ENCODE measurements at regions not wholly inside any gene's neighbourhood (a gene's known extent, or its start where the extent isn't known, plus 50 kb on each side); places are given as distances from the start of the nearest gene placed in this dataset.

DNA sequence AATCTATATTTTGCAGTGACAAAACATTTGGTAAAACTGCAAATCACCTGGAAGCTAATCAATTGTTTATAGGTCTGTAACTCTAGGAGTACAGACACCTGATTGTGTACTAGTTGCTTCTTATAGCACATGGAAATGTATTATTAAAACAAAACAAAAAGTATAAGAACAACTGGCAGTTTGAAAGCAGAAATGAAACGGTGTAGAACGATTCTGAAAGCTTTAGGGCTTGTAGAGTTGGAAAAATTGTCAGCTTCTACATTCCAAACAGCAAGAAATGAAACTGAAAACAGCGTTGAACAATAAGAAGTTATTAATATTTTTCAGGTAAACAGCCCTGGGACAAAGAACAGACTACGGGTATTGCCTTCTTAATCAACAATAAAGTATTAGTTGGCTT lies 273.3 kb downstream of the OLFM3 start:
- CTCF ChIA-PET: no interaction called here
- no peak for FAIRE-seq

More for the DNA sequence above, 273.3 kb downstream of the OLFM3 start:
- TF ChIP-seq JUN (IDR thresholded peaks at IDR 0.05; ENCODE audit: borderline replicate concordance, insufficient read depth, insufficient read length, low read depth): no peak
- TF ChIP-seq, protein P1, sequence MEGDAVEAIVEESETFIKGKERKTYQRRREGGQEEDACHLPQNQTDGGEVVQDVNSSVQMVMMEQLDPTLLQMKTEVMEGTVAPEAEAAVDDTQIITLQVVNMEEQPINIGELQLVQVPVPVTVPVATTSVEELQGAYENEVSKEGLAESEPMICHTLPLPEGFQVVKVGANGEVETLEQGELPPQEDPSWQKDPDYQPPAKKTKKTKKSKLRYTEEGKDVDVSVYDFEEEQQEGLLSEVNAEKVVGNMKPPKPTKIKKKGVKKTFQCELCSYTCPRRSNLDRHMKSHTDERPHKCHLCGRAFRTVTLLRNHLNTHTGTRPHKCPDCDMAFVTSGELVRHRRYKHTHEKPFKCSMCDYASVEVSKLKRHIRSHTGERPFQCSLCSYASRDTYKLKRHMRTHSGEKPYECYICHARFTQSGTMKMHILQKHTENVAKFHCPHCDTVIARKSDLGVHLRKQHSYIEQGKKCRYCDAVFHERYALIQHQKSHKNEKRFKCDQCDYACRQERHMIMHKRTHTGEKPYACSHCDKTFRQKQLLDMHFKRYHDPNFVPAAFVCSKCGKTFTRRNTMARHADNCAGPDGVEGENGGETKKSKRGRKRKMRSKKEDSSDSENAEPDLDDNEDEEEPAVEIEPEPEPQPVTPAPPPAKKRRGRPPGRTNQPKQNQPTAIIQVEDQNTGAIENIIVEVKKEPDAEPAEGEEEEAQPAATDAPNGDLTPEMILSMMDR (IDR thresholded peaks at IDR 0.05; ENCODE audit: extremely low read depth in 1 of 2, insufficient read depth in 1 of 2, low read depth in 1 of 2, low read length in 2 of 2): no peak
- TF ChIP-seq EZH2 (IDR thresholded peaks at IDR 0.05; ENCODE audit: borderline replicate concordance, low read depth, low read length, severe bottlenecking): no peak
- TF ChIP-seq, protein P2, sequence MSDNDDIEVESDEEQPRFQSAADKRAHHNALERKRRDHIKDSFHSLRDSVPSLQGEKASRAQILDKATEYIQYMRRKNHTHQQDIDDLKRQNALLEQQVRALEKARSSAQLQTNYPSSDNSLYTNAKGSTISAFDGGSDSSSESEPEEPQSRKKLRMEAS (IDR thresholded peaks at IDR 0.05; ENCODE audit: insufficient read depth, insufficient read length): no peak
- TF ChIP-seq POLR2A (IDR thresholded peaks at IDR 0.05; ENCODE audit: low read depth, low read length): no peak
- no peak for TF ChIP-seq MYC (IDR thresholded peaks at IDR 0.05; ENCODE audit: low read depth, low read length)
- TF ChIP-seq GATA2 (IDR thresholded peaks at IDR 0.05; ENCODE audit: insufficient read depth, insufficient read length, low read depth, low read length): no peak
- TF ChIP-seq FOS (IDR thresholded peaks at IDR 0.05; ENCODE audit: borderline replicate concordance, insufficient read depth, low read length): no peak
- TF ChIP-seq POLR2AphosphoS5 (IDR thresholded peaks at IDR 0.05; ENCODE audit: insufficient read depth, low read depth, low read length): no peak
- Histone ChIP-seq H3K9me1 (replicated peaks; ENCODE audit: control insufficient read depth, extremely low read depth, insufficient read depth, low read length) (no peaks in the 10 kb centered on the region), H3K4me1 (ENCODE audit: control insufficient read depth, extremely low read depth, insufficient read depth, low read length) (no peaks in the 10 kb centered on the region), H3K4me3 (replicated peaks in 1 of 3; ENCODE audit: insufficient read depth in 1 of 3, low read depth in 1 of 3, low read length in 3 of 3) (no peak overlapping the region), H3K4me2 (ENCODE audit: insufficient read depth, low read length) (no peak overlapping the region), H4K20me1 (replicated peaks; ENCODE audit: control insufficient read depth, extremely low read depth, insufficient read depth, low read length) (no peaks in the 10 kb centered on the region), H3K9me3 (replicated peaks; ENCODE audit: control insufficient read depth, insufficient read depth, low read length) (no peaks in the 10 kb centered on the region), H3K27ac (ENCODE audit: insufficient read depth, low read depth, low read length) (no peak overlapping the region), H2AFZ (ENCODE audit: low read depth, low read length) (no peak overlapping the region), H3K9ac (replicated peaks; ENCODE audit: extremely low read depth, insufficient read depth, low read length) (no peak overlapping the region), H3K79me2 (ENCODE audit: control insufficient read depth, insufficient read depth, low read length) (no peaks in the 10 kb centered on the region), H3K36me3 (ENCODE audit: control insufficient read depth in 2 of 2, extremely low read depth in 1 of 2, insufficient read depth in 2 of 2, low read length in 2 of 2) (no peaks in the 10 kb centered on the region), H3K27me3 (ENCODE audit: control insufficient read depth in 2 of 2, insufficient read depth in 2 of 2, low read length in 2 of 2) (no peaks in the 10 kb centered on the region)
- dilution Hi-C loops (cut with MboI; ENCODE audit: extremely low pct_ligation_motif_present, low sequenced_read_pairs) (no loop called here), intact Hi-C loops (cut with micrococcal nuclease) (no loop called here)
- DNase-seq (ENCODE audit: low read depth, low spot score): no peak
- POLR2A ChIA-PET: no interaction called here
- no TSS peak for BruUV-seq (replicated peaks)
